ENCODE measurements at regions not wholly inside any gene's neighbourhood (a gene's known extent, or its start where the extent isn't known, plus 50 kb on each side); places are given as distances from the start of the nearest gene placed in this dataset.

- TF ChIP-seq CTCF (IDR thresholded peaks at IDR 0.05) (no peak), POLR2A (IDR thresholded peaks at IDR 0.05) (no peak)
Observed at GRCh38 chr16:73724503-73724902, 572.1 kb upstream of the PSMD7 start.

All from right lobe of liver (tissue), 4 donors.